GM13977 (cell line): ENCODE measurements at regions not wholly inside any gene's neighbourhood (a gene's known extent, or its start where the extent isn't known, plus 50 kb on each side); places are given as distances from the start of the nearest gene placed in this dataset.

ENCODE experiments used
- DNase-seq: peaks from one replicate; pipeline ENCODE4 v3.0.0; 2012; ENCODE audit warnings: low spot score
- CTCF ChIP-seq: IDR thresholded peaks from 2 replicates; pipeline ENCODE4 v1.5.1; 2012; ENCODE audit warnings: mild to moderate bottlenecking, control low read depth; ENCODE audit not compliant: insufficient read depth; ENCODE audit errors: extremely low read depth, missing control alignments
- in situ Hi-C: fragments of 300-500 bp; cut with MboI; formaldehyde crosslinking; loops from one replicate; pipeline ENCODE4 v1.12.0; 2022; ENCODE audit warnings: low sequenced_read_pairs, low pct_unique_long_range_greater_than_20kb, mixed read lengths, inconsistent platforms; ENCODE audit not compliant: unreplicated experiment

DNA sequence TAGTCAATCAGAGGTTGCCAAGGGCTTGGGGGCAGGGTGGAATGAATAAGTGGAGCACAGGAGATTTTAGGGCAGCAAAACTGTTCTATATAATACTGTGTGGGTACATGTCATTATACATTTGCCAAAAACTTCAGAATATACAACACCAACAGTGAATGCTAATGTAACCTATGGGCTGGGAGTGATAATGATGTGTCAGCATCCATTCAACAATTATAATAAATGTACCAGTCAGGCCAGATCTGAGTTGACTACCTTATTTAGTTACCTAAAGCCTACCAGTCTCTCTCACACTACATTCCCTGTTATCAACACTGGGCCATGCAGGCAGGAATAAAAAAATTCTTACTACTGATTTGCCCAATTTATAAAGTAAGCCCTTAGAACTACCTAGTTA, 884.5 kb downstream of the TLE1 start:
- in situ Hi-C loops = no loop called here
- DNase-seq = no peak
- no peak for TF ChIP-seq CTCF

- no peak for DNase-seq
- in situ Hi-C loops = no loop called here
- TF ChIP-seq CTCF = no peak
Observed at GRCh38 chr9:80797831-80798688, 891.3 kb downstream of the TLE1 start.

GRCh38 chr9:80797101-80797829, 892.1 kb downstream of the TLE1 start:
- in situ Hi-C loops = no loop called here
- TF ChIP-seq CTCF = no peak
- no peak for DNase-seq

DNA sequence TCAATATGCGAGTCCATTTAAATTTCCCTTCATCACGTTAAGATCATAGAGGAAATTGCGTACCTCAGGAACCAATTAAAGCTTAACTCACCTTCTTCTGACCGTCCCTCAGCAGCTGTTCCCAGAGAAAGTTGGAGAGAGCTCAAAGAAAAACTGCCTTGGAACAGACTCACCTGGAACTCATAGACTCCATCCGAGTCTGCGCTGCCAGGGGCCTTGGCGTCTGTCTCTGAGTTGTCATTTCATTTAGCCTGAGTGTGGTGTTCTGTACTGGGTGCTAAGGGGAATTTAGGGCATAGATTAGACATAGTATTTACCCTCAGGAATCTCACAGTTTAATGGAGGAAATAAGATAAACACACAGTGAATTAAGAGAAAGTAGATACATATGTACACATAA, 892.7 kb downstream of the TLE1 start:
- in situ Hi-C loops = no loop called here
- TF ChIP-seq CTCF = no peak
- DNase-seq = no peak

- no peak for TF ChIP-seq CTCF
- in situ Hi-C loops = no loop called here
- DNase-seq = no peak
Observed at GRCh38 chr9:80794197-80794596, 895.1 kb downstream of the TLE1 start.

- TF ChIP-seq CTCF = no peak
- in situ Hi-C loops = no loop called here
- no peak for DNase-seq
Observed at GRCh38 chr9:80793706-80794105, 895.6 kb downstream of the TLE1 start.
